SK-N-SH (cell line): ENCODE measurements at regions not wholly inside any gene's neighbourhood (a gene's known extent, or its start where the extent isn't known, plus 50 kb on each side); places are given as distances from the start of the nearest gene placed in this dataset.

Experiments used
- ELF1 ChIP-seq: IDR thresholded peaks from 2 replicates; pipeline ENCODE4 v1.4.0; 2012
- EP300 ChIP-seq, 2 experiments: IDR thresholded peaks; 2 replicates each; pipeline versions ENCODE4 v1.4.0 to v1.6.1; 2012; ENCODE audit warnings: borderline replicate concordance in 1 of 2, low read depth in 1 of 2, low read length in 1 of 2
- EZH2phosphoT487 ChIP-seq: fragments of 200-600 bp; sonication (generic); IDR thresholded peaks from 2 replicates; pipeline ENCODE4 v1.6.1; 2017; ENCODE audit warnings: low read depth, mixed run types, mild to moderate bottlenecking, antibody characterized with exemption, moderate library complexity, borderline replicate concordance
- FOXJ3 ChIP-seq: sonication (generic); formaldehyde crosslinking; IDR thresholded peaks from 2 replicates; pipeline ENCODE4 v1.5.1; 2020; ENCODE audit warnings: mild to moderate bottlenecking, missing genetic modification reagents
- GABPA ChIP-seq: IDR thresholded peaks from 2 replicates; pipeline ENCODE4 v1.4.0; 2012; ENCODE audit warnings: low read depth, mild to moderate bottlenecking
- NFIC ChIP-seq: IDR thresholded peaks from 2 replicates; pipeline ENCODE4 v1.4.0; 2012; ENCODE audit warnings: borderline replicate concordance
- RAD21 ChIP-seq: IDR thresholded peaks from 2 replicates; pipeline ENCODE4 v1.6.1; 2012; ENCODE audit warnings: mild to moderate bottlenecking, low read length
- SMC3 ChIP-seq: IDR thresholded peaks from 2 replicates; pipeline ENCODE4 v1.6.1; 2012; ENCODE audit warnings: low read depth, low read length, improper control_type of control experiment
- TAF1 ChIP-seq: IDR thresholded peaks from 2 replicates; pipeline ENCODE4 v1.6.1; 2012; ENCODE audit warnings: low read depth, mild to moderate bottlenecking, low read length, moderate library complexity, borderline replicate concordance
- TF ChIP-seq, protein P1 (sequence below): fragments of 200-600 bp; sonication (generic); IDR thresholded peaks from 2 replicates; pipeline ENCODE4 v1.6.1; 2017; ENCODE audit warnings: antibody characterized with exemption, mild to moderate bottlenecking, moderate library complexity
- TF ChIP-seq, protein P2 (sequence below): IDR thresholded peaks from 2 replicates; pipeline ENCODE4 v1.6.1; 2012; ENCODE audit warnings: mild to moderate bottlenecking, low read depth, low read length, moderate library complexity
- TF ChIP-seq, protein P3 (sequence below): fragments of 150-350 bp; IDR thresholded peaks from 2 replicates; pipeline ENCODE4 v1.6.1; 2017; ENCODE audit warnings: antibody characterized with exemption, low read length, low read depth, borderline replicate concordance

DNA sequence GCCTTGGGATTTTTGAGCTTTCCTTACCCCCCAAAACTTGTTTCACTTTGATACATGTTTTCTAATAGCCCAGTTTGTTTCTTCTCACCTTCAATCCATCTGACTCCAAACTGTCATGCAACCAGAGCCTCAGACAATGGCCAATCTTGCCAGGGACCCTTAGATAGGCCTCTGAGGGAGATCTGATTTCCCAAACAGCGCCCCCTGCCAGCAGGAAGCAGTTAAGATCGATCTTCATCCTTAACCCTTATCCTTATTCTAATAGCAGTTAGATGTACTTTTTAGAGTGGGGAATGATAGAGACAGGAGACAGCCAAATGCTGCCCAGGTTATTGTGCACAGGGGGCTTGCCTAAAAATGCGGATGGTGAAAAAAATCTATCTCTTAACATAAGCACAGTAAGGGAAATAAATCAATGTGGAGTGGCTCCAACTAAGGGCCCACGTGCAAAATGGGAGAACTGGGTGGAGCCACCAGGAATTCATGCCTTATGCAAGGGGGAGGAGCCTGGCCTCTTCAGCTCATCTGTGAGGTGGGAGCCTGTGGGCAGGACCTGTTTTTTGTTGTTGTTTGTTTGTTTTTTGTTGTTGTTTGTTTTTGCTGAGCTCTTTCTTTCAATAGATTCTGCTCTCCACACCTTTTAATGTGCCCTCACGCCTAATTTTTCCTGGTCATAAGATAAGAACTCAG lies 833.6 kb upstream of the AGA start:
- TF ChIP-seq, protein P1, sequence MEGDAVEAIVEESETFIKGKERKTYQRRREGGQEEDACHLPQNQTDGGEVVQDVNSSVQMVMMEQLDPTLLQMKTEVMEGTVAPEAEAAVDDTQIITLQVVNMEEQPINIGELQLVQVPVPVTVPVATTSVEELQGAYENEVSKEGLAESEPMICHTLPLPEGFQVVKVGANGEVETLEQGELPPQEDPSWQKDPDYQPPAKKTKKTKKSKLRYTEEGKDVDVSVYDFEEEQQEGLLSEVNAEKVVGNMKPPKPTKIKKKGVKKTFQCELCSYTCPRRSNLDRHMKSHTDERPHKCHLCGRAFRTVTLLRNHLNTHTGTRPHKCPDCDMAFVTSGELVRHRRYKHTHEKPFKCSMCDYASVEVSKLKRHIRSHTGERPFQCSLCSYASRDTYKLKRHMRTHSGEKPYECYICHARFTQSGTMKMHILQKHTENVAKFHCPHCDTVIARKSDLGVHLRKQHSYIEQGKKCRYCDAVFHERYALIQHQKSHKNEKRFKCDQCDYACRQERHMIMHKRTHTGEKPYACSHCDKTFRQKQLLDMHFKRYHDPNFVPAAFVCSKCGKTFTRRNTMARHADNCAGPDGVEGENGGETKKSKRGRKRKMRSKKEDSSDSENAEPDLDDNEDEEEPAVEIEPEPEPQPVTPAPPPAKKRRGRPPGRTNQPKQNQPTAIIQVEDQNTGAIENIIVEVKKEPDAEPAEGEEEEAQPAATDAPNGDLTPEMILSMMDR = peak; percentile 52
- TF ChIP-seq FOXJ3 (no peak), EZH2phosphoT487 (no peak), EP300 (IDR thresholded peaks at IDR 0.05; ENCODE audit: borderline replicate concordance in 1 of 2, low read depth in 1 of 2, low read length in 1 of 2) (no peak), RAD21 (no peak), SMC3 (no peak), GABPA (no peak), NFIC (no peak), TAF1 (no peak), ELF1 (no peak)
- TF ChIP-seq, protein P2, sequence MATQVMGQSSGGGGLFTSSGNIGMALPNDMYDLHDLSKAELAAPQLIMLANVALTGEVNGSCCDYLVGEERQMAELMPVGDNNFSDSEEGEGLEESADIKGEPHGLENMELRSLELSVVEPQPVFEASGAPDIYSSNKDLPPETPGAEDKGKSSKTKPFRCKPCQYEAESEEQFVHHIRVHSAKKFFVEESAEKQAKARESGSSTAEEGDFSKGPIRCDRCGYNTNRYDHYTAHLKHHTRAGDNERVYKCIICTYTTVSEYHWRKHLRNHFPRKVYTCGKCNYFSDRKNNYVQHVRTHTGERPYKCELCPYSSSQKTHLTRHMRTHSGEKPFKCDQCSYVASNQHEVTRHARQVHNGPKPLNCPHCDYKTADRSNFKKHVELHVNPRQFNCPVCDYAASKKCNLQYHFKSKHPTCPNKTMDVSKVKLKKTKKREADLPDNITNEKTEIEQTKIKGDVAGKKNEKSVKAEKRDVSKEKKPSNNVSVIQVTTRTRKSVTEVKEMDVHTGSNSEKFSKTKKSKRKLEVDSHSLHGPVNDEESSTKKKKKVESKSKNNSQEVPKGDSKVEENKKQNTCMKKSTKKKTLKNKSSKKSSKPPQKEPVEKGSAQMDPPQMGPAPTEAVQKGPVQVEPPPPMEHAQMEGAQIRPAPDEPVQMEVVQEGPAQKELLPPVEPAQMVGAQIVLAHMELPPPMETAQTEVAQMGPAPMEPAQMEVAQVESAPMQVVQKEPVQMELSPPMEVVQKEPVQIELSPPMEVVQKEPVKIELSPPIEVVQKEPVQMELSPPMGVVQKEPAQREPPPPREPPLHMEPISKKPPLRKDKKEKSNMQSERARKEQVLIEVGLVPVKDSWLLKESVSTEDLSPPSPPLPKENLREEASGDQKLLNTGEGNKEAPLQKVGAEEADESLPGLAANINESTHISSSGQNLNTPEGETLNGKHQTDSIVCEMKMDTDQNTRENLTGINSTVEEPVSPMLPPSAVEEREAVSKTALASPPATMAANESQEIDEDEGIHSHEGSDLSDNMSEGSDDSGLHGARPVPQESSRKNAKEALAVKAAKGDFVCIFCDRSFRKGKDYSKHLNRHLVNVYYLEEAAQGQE = no peak
- TF ChIP-seq, protein P3, sequence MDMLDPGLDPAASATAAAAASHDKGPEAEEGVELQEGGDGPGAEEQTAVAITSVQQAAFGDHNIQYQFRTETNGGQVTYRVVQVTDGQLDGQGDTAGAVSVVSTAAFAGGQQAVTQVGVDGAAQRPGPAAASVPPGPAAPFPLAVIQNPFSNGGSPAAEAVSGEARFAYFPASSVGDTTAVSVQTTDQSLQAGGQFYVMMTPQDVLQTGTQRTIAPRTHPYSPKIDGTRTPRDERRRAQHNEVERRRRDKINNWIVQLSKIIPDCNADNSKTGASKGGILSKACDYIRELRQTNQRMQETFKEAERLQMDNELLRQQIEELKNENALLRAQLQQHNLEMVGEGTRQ = no peak
